ENCODE measurements at regions not wholly inside any gene's neighbourhood (a gene's known extent, or its start where the extent isn't known, plus 50 kb on each side); places are given as distances from the start of the nearest gene placed in this dataset.

DNA sequence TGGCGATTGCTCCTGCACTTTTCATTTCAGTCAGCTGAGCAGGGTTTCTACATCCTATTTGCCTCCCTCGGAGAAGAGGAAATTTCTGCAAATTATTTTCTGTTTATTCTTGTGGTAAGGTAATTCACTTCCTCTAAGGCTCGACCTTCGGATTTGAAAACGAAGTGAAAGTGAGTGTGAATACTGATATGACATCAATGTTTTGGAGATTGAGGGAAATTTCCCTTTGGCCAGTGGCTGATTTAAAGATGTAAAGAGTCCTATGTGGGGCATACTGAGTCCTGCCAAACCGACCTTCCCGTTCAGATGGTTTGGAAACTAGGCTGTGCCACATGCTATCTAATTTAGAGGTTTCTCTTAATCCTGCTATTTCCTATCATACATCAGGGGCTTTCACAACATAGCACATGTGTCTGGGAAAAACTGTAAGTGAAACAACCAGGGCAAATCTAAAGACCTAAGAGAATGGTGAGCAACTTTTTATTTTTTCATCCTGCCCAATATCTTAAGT, 112.3 kb downstream of the POSTN start:
- POLR2A ChIA-PET: interaction anchor here (1.0 kb wide), 1 partner anchor 316 kb away, joined by 3 read pairs; no protein-coding TSS in a partner anchor
- H3K27ac Mint-ChIP-seq (ENCODE audit: low read depth, unreplicated experiment): no peak overlapping the region

DNA sequence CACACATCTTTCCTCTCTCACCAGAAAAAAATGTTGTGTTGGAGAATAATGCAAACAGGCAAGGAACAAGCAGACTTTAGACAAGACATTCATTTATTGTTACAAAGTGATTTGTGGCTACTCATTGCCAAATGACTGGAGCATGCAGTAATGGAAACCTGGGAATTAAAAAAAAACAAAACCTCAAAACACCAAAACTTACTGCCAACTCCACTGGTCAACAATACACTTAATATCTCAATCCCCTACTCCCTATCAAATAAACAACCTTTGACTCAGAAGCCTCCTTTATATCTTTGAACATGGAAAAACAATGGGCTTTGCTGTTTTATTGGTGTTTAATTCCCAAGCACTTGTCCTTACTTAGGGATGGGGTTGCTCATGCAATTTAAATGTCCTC, 112.8 kb downstream of the POSTN start:
- ChIA-PET CTCF (interaction anchor here (1.1 kb wide), 1 partner anchor 111 kb away, joined by 3 read pairs; no protein-coding TSS in a partner anchor), POLR2A (no interaction called here)
- Mint-ChIP-seq H3K36me3 (ENCODE audit: insufficient read depth, unreplicated experiment) (no peaks in the 10 kb centered on the region), H3K4me1 (ENCODE audit: insufficient read depth, unreplicated experiment) (no peaks in the 10 kb centered on the region), H3K4me3 (ENCODE audit: unreplicated experiment) (no peak overlapping the region), H3K27ac (ENCODE audit: low read depth, unreplicated experiment) (no peak overlapping the region), H3K9me3 (ENCODE audit: unreplicated experiment) (no peaks in the 10 kb centered on the region), H3K27me3 (ENCODE audit: insufficient read depth, unreplicated experiment) (no peaks in the 10 kb centered on the region)
- intact Hi-C loops (cut with micrococcal nuclease): no loop called here
- TF ChIP-seq, protein P1, sequence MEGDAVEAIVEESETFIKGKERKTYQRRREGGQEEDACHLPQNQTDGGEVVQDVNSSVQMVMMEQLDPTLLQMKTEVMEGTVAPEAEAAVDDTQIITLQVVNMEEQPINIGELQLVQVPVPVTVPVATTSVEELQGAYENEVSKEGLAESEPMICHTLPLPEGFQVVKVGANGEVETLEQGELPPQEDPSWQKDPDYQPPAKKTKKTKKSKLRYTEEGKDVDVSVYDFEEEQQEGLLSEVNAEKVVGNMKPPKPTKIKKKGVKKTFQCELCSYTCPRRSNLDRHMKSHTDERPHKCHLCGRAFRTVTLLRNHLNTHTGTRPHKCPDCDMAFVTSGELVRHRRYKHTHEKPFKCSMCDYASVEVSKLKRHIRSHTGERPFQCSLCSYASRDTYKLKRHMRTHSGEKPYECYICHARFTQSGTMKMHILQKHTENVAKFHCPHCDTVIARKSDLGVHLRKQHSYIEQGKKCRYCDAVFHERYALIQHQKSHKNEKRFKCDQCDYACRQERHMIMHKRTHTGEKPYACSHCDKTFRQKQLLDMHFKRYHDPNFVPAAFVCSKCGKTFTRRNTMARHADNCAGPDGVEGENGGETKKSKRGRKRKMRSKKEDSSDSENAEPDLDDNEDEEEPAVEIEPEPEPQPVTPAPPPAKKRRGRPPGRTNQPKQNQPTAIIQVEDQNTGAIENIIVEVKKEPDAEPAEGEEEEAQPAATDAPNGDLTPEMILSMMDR (IDR thresholded peaks at IDR 0.05; ENCODE audit: unreplicated experiment): no peak
- no peak for DNase-seq (ENCODE audit: unreplicated experiment)
- no TSS peak for BruUV-seq (replicated peaks)

More for the DNA sequence above, 112.3 kb downstream of the POSTN start:
- Mint-ChIP-seq H3K36me3 (ENCODE audit: insufficient read depth, unreplicated experiment) (no peaks in the 10 kb centered on the region), H3K9me3 (ENCODE audit: unreplicated experiment) (no peaks in the 10 kb centered on the region), H3K4me3 (ENCODE audit: unreplicated experiment) (no peak overlapping the region), H3K4me1 (ENCODE audit: insufficient read depth, unreplicated experiment) (no peaks in the 10 kb centered on the region), H3K27me3 (ENCODE audit: insufficient read depth, unreplicated experiment) (no peaks in the 10 kb centered on the region)
- TF ChIP-seq, protein P1 (IDR thresholded peaks at IDR 0.05; ENCODE audit: unreplicated experiment): no peak
- no TSS peak for BruUV-seq (replicated peaks)
- CTCF ChIA-PET: interaction anchor here (0.6 to 1.1 kb wide), 2 partner anchors 28 to 112 kb away, joined by 3 read pairs; no protein-coding TSS in a partner anchor
- intact Hi-C loops (cut with micrococcal nuclease): no loop called here
- DNase-seq (ENCODE audit: unreplicated experiment): no peak

DNA sequence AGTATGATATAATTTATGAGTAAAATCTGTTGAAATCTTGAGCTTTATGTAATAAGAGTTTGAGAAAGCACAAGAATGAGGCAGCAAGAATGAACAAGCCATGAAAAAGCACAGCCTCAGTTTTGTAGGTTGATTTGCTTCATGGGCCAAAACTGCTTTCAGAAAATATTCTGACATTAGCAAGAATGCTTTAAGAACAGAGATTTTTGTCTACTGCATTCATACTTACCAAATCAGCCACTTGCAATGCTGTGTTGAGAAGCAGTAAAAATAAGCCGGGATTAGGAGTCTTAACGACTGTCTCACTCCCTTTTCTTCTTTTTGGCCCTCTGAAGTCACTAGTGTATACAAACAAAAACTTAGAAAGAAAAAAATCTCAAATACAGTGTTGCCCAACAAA, 114.5 kb downstream of the POSTN start:
- DNase-seq (ENCODE audit: unreplicated experiment): no peak
- CTCF ChIA-PET: no interaction called here
- Mint-ChIP-seq H3K36me3 (ENCODE audit: insufficient read depth, unreplicated experiment) (no peaks in the 10 kb centered on the region), H3K9me3 (ENCODE audit: unreplicated experiment) (no peaks in the 10 kb centered on the region), H3K4me1 (ENCODE audit: insufficient read depth, unreplicated experiment) (no peaks in the 10 kb centered on the region), H3K27me3 (ENCODE audit: insufficient read depth, unreplicated experiment) (no peaks in the 10 kb centered on the region), H3K27ac (ENCODE audit: low read depth, unreplicated experiment) (no peak overlapping the region), H3K4me3 (ENCODE audit: unreplicated experiment) (no peak overlapping the region)
- BruUV-seq (replicated peaks): no TSS peak
- TF ChIP-seq, protein P1 (IDR thresholded peaks at IDR 0.05; ENCODE audit: unreplicated experiment): no peak
- POLR2A ChIA-PET: interaction anchor here (0.5 to 1.2 kb wide), 2 partner anchors 15 to 26 kb away, joined by 3 to 4 read pairs; no protein-coding TSS in a partner anchor
- intact Hi-C loops (cut with micrococcal nuclease): no loop called here

DNA sequence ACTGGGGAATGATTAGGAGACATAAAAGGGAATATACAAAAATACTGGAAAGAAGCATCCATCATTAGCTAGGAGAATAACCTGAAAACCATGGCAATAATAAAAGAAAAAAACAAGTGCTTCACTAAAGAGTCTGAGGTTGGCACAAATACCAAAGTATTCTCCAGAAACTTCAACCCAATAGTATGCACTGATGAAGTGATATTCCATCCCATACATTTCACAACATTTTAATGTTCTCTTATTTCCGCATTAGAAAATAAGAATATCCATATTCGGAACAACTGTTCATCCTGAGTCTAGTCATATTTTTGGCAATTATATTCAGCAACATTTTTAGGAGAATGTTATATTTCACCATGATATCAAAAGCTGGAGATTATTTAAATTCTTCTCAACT, 116.2 kb downstream of the POSTN start:
- no TSS peak for BruUV-seq (replicated peaks)
- Mint-ChIP-seq H3K4me3 (ENCODE audit: unreplicated experiment) (no peak overlapping the region), H3K4me1 (ENCODE audit: insufficient read depth, unreplicated experiment) (no peaks in the 10 kb centered on the region), H3K27ac (ENCODE audit: low read depth, unreplicated experiment) (no peak overlapping the region), H3K9me3 (ENCODE audit: unreplicated experiment) (no peaks in the 10 kb centered on the region), H3K36me3 (ENCODE audit: insufficient read depth, unreplicated experiment) (no peaks in the 10 kb centered on the region), H3K27me3 (ENCODE audit: insufficient read depth, unreplicated experiment) (no peaks in the 10 kb centered on the region)
- no peak for DNase-seq (ENCODE audit: unreplicated experiment)
- TF ChIP-seq, protein P1 (IDR thresholded peaks at IDR 0.05; ENCODE audit: unreplicated experiment): no peak
- intact Hi-C loops (cut with micrococcal nuclease): no loop called here
- POLR2A ChIA-PET: interaction anchor here (0.5 to 0.6 kb wide), 2 partner anchors 28 to 57 kb away, joined by 3 to 4 read pairs; no protein-coding TSS in a partner anchor
- CTCF ChIA-PET: interaction anchor here (0.6 to 1.3 kb wide), 3 partner anchors 10 to 408 kb away, joined by 3 to 4 read pairs (median 3); no protein-coding TSS in a partner anchor

All from MCF 10A (cell line).